ENCODE measurements at regions not wholly inside any gene's neighbourhood (a gene's known extent, or its start where the extent isn't known, plus 50 kb on each side); places are given as distances from the start of the nearest gene placed in this dataset.
"Not testable (repeated sequence)": the region's sequence is repeated elsewhere in the genome, so short reads cannot be mapped to it uniquely, and the experiment has no call there.

DNA sequence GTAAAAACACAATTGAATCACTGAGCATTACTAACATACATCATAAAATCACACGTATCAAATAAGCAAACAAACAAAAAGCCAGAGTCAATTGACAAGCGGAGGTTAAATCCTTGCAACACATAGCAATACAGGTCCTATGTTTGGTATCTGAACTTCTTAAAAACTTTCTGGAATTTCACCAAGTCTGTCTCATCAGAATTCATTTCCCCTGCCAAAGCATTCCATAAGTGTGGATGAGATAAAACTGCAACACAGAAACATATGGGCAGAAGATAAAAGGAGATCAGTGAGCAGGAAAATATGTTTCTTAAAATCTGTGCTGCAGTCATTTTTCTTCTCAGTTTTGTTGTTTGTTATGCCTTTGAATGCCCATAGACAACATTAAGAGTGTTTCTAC is 1155.5 kb downstream of the TBL1XR1 start:
- peak; percentile 34 for DNase-seq (ENCODE audit: low read depth)
- H3K4me3 ChIP-seq (ENCODE audit: low read depth, low read length) = no peak overlapping the region
- TF ChIP-seq, protein P1, sequence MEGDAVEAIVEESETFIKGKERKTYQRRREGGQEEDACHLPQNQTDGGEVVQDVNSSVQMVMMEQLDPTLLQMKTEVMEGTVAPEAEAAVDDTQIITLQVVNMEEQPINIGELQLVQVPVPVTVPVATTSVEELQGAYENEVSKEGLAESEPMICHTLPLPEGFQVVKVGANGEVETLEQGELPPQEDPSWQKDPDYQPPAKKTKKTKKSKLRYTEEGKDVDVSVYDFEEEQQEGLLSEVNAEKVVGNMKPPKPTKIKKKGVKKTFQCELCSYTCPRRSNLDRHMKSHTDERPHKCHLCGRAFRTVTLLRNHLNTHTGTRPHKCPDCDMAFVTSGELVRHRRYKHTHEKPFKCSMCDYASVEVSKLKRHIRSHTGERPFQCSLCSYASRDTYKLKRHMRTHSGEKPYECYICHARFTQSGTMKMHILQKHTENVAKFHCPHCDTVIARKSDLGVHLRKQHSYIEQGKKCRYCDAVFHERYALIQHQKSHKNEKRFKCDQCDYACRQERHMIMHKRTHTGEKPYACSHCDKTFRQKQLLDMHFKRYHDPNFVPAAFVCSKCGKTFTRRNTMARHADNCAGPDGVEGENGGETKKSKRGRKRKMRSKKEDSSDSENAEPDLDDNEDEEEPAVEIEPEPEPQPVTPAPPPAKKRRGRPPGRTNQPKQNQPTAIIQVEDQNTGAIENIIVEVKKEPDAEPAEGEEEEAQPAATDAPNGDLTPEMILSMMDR (IDR thresholded peaks at IDR 0.05; ENCODE audit: insufficient read depth, low read length) = no peak

DNA sequence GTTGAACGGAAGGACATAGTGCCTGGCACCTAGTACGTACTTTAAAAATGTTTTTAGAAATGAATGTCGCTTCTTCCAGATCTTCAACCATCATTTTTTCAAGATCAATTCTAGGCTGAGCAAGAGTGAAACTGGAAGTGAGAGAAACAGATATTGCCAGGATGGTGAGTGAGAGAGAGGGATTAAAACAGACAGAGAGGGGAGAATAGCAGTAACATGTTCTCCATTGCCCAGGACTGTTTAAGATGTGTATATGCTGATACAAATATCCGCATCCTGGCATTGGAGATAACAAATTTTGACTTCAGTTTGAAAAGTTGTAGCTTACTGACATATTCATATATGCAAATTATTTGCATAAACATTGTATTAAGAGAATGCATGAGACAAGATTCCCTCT is 1156.1 kb downstream of the TBL1XR1 start:
- TF ChIP-seq, protein P1 (IDR thresholded peaks at IDR 0.05; ENCODE audit: insufficient read depth, low read length) = no peak
- H3K4me3 ChIP-seq (ENCODE audit: low read depth, low read length) = no peak overlapping the region
- DNase-seq (ENCODE audit: low read depth) = no peak

DNA sequence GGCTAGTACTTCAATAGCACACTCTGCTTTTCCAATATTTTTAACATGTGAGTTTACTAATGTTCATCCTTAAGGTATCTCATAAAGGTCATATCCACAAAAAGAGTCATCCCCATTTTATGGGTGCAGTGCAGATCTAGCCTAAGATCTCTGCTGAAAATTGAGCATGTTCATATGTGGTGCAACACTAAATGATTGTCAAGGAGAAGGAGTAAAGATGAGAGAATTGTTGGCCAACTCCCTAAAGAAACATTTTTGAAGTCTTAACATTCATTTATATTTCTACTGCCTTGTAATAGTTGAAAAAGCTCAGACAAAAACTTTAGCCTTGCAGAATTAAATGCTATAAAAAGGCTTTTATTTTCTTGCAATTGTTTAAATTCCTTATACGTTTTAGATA is 1159.6 kb downstream of the TBL1XR1 start:
- TF ChIP-seq, protein P1 (IDR thresholded peaks at IDR 0.05; ENCODE audit: insufficient read depth, low read length) = no peak
- no peak overlapping the region for H3K4me3 ChIP-seq (ENCODE audit: low read depth, low read length)
- no peak for DNase-seq (ENCODE audit: low read depth)

DNA sequence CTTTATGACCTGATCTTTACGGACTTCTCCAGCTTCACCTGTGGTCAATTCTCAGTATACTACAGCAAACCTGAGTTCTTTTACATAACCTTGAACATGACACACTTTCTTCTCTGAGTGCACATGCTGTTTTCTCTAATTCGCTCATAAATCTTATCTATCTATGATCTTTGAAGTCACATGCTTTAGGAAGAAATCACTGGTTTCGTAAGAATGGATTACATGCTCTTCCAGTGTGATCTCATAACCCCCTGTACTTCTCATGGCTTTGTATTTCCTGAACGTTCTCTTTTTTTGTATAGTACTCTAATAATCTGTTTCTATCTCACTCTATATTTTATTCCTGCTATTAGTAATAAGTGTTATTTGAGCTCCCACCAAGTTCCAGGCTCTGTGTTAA is 1165.2 kb downstream of the TBL1XR1 start:
- no peak for DNase-seq (ENCODE audit: low read depth)
- H3K4me3 ChIP-seq (ENCODE audit: low read depth, low read length) = no peak overlapping the region
- TF ChIP-seq, protein P1 (IDR thresholded peaks at IDR 0.05; ENCODE audit: insufficient read depth, low read length) = no peak

DNA sequence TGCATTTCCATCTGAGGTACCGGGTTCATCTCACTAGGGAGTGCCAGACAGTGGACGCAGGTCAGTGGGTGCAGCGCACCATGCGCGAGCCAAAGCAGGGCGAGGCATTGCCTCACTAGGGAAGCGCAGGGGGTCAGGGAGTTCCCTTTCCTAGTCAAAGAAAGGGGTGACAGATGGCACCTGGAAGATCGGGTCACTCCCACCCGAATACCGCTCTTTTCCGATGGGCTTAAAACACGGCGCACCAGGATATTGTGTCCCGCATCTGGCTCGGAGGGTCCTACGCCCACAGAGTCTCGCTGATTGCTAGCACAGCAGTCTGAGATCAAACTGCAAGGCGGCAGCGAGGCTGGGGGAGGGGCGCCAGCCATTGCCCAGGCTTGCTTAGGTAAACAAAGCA is 1157.1 kb downstream of the NAALADL2 start:
- DNase-seq (ENCODE audit: low read depth); H3K4me3 ChIP-seq (ENCODE audit: low read depth, low read length): not testable (repeated sequence)

DNA sequence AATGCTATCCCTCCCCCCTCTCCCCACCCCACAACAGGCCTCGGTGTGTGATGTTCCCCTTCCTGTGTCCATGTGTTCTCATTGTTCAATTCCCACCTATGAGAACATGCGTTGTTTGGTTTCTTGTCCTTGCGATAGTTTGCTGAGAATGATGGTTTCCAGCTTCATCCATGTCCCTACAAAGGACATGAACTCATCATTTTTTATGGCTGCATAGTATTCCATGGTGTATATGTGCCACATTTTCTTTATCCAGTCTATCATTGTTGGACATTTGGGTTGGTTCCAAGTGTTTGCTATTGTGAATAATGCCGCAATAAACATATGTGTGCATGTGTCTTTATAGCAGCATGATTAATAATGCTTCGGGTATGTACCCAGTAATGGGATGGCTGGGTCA is 1156.1 kb downstream of the NAALADL2 start:
- not testable (repeated sequence) for DNase-seq (ENCODE audit: low read depth); H3K4me3 ChIP-seq (ENCODE audit: low read depth, low read length)

DNA sequence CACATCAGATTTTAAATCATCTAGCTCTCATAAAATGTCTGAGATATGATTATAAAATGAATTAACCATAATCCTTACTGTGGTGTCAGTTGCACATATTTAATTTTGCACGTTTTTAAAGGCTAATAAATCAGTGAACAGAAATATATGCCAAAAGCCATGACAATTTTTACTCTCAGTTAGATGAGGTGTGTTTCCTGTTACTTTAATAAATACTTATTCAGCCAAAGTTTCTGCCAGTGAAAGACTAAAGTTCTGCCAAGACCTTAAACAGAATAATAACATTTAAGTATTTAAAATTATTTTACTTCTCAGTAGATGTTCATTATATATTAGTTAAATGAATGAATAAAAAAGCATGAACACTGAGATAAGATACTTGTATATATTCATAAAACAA is 1150.1 kb downstream of the NAALADL2 start:
- DNase-seq (ENCODE audit: low read depth) = no peak
- TF ChIP-seq, protein P1 (IDR thresholded peaks at IDR 0.05; ENCODE audit: insufficient read depth, low read length) = no peak
- no peak overlapping the region for H3K4me3 ChIP-seq (ENCODE audit: low read depth, low read length)

DNA sequence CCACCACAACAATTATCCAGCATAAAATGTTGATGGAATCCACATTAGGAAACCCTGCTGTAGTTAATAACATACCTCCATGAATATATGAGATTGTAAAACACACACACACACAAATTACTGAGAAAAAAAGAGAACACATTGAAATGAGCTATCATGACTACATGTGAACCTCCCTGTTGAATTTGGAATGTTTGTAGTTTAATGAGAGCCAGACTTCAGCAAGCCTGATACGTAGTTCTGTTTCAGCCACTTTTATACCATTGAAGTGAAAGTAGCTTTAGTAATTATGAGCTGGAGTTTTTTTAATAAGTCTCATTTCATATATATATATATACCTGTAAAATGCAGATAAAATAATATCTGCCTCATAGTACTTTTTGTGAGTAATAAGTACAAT is 1146.4 kb downstream of the NAALADL2 start:
- no peak overlapping the region for H3K4me3 ChIP-seq (ENCODE audit: low read depth, low read length)
- no peak for DNase-seq (ENCODE audit: low read depth)
- TF ChIP-seq, protein P1 (IDR thresholded peaks at IDR 0.05; ENCODE audit: insufficient read depth, low read length) = no peak
